Smooth muscle cell (in vitro differentiated cells): ENCODE measurements at regions not wholly inside any gene's neighbourhood (a gene's known extent, or its start where the extent isn't known, plus 50 kb on each side); places are given as distances from the start of the nearest gene placed in this dataset.

Experiments used
- DNase-seq: peaks from one replicate; lab custom pipeline; 2025; ENCODE audit not compliant: unreplicated experiment; lab: John Stamatoyannopoulos, UW
- H2AFZ ChIP-seq: fragments of 200-600 bp; sonication (generic); 2 replicates; pipeline ENCODE4 v1.6.0; 2016; ENCODE audit warnings: antibody characterized with exemption, low read depth, mild to moderate bottlenecking
- H3F3A ChIP-seq: fragments of 200-600 bp; sonication (generic); 2 replicates; pipeline ENCODE4 v1.6.0; 2017; ENCODE audit warnings: antibody characterized with exemption, low read depth
- H3K27ac ChIP-seq: fragments of 200-600 bp; sonication (generic); 2 replicates; pipeline ENCODE4 v1.5.1; 2016; ENCODE audit warnings: low read depth, mild to moderate bottlenecking
- H3K27me3 ChIP-seq: fragments of 200-600 bp; sonication (generic); 2 replicates; pipeline ENCODE4 v1.6.1; 2016; ENCODE audit warnings: low read depth, mild to moderate bottlenecking
- H3K36me3 ChIP-seq: fragments of 200-600 bp; sonication (generic); 2 replicates; pipeline ENCODE4 v1.5.1; 2016; ENCODE audit warnings: low read depth
- H3K4me1 ChIP-seq: fragments of 200-600 bp; sonication (generic); 2 replicates; pipeline ENCODE4 v1.5.1; 2016; ENCODE audit warnings: low read depth
- H3K4me2 ChIP-seq: fragments of 200-600 bp; sonication (generic); 2 replicates; pipeline ENCODE4 v1.6.0; 2016; ENCODE audit warnings: mild to moderate bottlenecking
- H3K4me3 ChIP-seq: fragments of 200-600 bp; sonication (generic); 2 replicates; pipeline ENCODE4 v1.5.1; 2016; ENCODE audit warnings: mild to moderate bottlenecking
- H3K79me2 ChIP-seq: fragments of 200-600 bp; sonication (generic); 2 replicates; pipeline ENCODE4 v1.6.0; 2016; ENCODE audit warnings: low read depth, mild to moderate bottlenecking
- H3K9ac ChIP-seq: fragments of 200-600 bp; sonication (generic); 2 replicates; pipeline ENCODE4 v1.6.0; 2016; ENCODE audit warnings: low read depth
- H3K9me3 ChIP-seq: fragments of 200-600 bp; sonication (generic); replicated peaks from 2 replicates; pipeline ENCODE4 v1.5.1; 2016; ENCODE audit warnings: low read depth
- H4K20me1 ChIP-seq: fragments of 200-600 bp; sonication (generic); 2 replicates; pipeline ENCODE4 v1.6.0; 2016; ENCODE audit warnings: low read depth
- CTCF ChIP-seq: fragments of 200-600 bp; sonication (generic); IDR thresholded peaks from 2 replicates; pipeline ENCODE4 v1.5.1; 2017; ENCODE audit warnings: borderline replicate concordance, mild to moderate bottlenecking, antibody characterized with exemption; ENCODE audit not compliant: insufficient read depth, poor library complexity, severe bottlenecking
- WGBS: methylation state at CpG from one replicate; pipeline ENCODE4 v1.1.7; 2016; ENCODE audit warnings: low lambda C conversion rate; 5-methylcytosine and 5-hydroxymethylcytosine counted together

GRCh38 chr2:54387059-54387991 lies 68.8 kb upstream of the SPTBN1 start:
- no peak overlapping the region for H3K27ac ChIP-seq
- WGBS = 93% methylated on average over 7 of the region's 7 CpGs
- no peak overlapping the region for H2AFZ ChIP-seq
- no peak for DNase-seq
- no peaks in the 10 kb centered on the region for H3K79me2 ChIP-seq
- no peak overlapping the region for H3K4me3 ChIP-seq
- H3F3A ChIP-seq = no peaks in the 10 kb centered on the region
- no peaks in the 10 kb centered on the region for H3K9me3 ChIP-seq
- H3K4me1 ChIP-seq = no peaks in the 10 kb centered on the region
- TF ChIP-seq CTCF = no peak
- no peaks in the 10 kb centered on the region for H3K36me3 ChIP-seq
- H3K4me2 ChIP-seq = no peak overlapping the region
- no peaks in the 10 kb centered on the region for H3K27me3 ChIP-seq
- H4K20me1 ChIP-seq = no peaks in the 10 kb centered on the region
- H3K9ac ChIP-seq = no peak overlapping the region

DNA sequence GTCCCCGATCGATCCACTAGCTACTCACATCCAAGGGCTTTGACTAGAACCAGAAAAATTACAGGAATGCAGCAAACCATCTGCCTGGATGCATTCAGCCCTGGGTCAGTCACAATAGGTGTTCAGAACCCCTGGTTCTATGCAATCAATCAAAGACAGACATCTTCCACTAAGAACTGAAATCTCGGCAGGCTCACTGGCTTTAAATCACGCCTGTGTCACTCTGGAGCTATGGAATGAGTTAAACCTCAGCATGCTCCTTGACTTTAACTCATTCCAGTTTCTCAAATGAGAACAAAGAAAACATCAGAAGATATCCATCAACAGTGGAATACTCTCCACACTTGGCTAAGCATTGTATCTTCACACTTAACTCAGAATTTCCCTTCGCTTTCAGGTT lies 68.1 kb upstream of the SPTBN1 start:
- no peak overlapping the region for H3K4me3 ChIP-seq
- WGBS = 83% methylated on average over 5 of the region's 5 CpGs
- no peaks in the 10 kb centered on the region for H3K4me1 ChIP-seq
- no peaks in the 10 kb centered on the region for H3K27me3 ChIP-seq
- H2AFZ ChIP-seq = no peak overlapping the region
- H3K9ac ChIP-seq = no peak overlapping the region
- H3K27ac ChIP-seq = no peak overlapping the region
- H3F3A ChIP-seq = no peaks in the 10 kb centered on the region
- no peak for TF ChIP-seq CTCF
- DNase-seq = no peak
- H3K36me3 ChIP-seq = no peaks in the 10 kb centered on the region
- no peaks in the 10 kb centered on the region for H4K20me1 ChIP-seq
- no peak overlapping the region for H3K4me2 ChIP-seq
- no peaks in the 10 kb centered on the region for H3K9me3 ChIP-seq
- H3K79me2 ChIP-seq = no peaks in the 10 kb centered on the region

GRCh38 chr2:54392555-54393324 lies 63.4 kb upstream of the SPTBN1 start:
- no peak overlapping the region for H3K27ac ChIP-seq
- no peak overlapping the region for H2AFZ ChIP-seq
- H3K9me3 ChIP-seq = no peaks in the 10 kb centered on the region
- DNase-seq = no peak
- H3K36me3 ChIP-seq = no peaks in the 10 kb centered on the region
- no peak overlapping the region for H3K9ac ChIP-seq
- H3K4me3 ChIP-seq = no peak overlapping the region
- 97% methylated on average over 2 of the region's 2 CpGs for WGBS
- H4K20me1 ChIP-seq = no peaks in the 10 kb centered on the region
- H3K27me3 ChIP-seq = no peaks in the 10 kb centered on the region
- no peaks in the 10 kb centered on the region for H3K79me2 ChIP-seq
- TF ChIP-seq CTCF = no peak
- no peak overlapping the region for H3K4me2 ChIP-seq
- no peaks in the 10 kb centered on the region for H3F3A ChIP-seq
- no peaks in the 10 kb centered on the region for H3K4me1 ChIP-seq
